Esophagus muscularis mucosa (tissue), 3 donors: ENCODE measurements at regions not wholly inside any gene's neighbourhood (a gene's known extent, or its start where the extent isn't known, plus 50 kb on each side); places are given as distances from the start of the nearest gene placed in this dataset.

ENCODE experiments used
- POLR2A ChIP-seq: fragments of 450-650 bp; IDR thresholded peaks from one replicate; pipeline ENCODE4 v1.6.1; 2017; ENCODE audit warnings: antibody characterized with exemption, moderate library complexity, mild to moderate bottlenecking, low read depth
- TF ChIP-seq, protein P1 (sequence below), 3 experiments: fragments of 200-600 bp in 2 of 3; fragments of 450-650 bp in 1 of 3; sonication (generic) in 2 of 3; IDR thresholded peaks; one replicate each; pipeline ENCODE4 v1.5.1; 2017 to 2019; ENCODE audit warnings: antibody characterized with exemption in 3 of 3, mild to moderate bottlenecking in 2 of 3, moderate library complexity in 1 of 3

DNA sequence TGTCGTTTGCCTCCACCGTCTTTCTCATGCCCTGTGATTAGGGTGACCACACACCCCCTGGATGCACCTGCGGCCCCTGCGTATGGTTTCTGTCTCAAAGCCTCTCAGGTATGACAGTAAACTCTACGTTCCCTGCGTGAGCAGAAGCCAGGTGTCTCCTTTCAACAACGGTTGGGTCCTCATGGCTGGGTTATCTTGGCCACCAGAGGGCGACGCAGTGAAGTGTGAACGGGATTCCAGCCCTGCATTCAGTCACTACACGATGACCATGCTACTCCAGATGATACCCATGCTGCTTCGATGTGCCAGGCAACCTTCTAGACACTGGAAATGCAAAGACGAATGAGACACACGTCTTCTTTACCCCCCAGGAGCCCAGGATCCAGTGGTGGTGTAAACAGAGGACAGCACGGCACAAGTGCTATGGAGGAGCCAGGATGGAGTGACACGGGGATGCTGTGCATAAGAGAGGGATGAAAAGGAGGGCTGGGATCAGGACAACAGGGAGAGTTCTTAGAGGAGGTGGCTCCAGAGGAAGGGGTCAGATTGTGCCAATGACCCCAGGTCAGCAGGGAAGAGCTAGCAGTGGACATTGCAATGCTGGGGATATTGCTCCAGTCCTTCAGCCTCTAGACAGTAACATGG is 228.1 kb upstream of the PFKP start:
- TF ChIP-seq, protein P1, sequence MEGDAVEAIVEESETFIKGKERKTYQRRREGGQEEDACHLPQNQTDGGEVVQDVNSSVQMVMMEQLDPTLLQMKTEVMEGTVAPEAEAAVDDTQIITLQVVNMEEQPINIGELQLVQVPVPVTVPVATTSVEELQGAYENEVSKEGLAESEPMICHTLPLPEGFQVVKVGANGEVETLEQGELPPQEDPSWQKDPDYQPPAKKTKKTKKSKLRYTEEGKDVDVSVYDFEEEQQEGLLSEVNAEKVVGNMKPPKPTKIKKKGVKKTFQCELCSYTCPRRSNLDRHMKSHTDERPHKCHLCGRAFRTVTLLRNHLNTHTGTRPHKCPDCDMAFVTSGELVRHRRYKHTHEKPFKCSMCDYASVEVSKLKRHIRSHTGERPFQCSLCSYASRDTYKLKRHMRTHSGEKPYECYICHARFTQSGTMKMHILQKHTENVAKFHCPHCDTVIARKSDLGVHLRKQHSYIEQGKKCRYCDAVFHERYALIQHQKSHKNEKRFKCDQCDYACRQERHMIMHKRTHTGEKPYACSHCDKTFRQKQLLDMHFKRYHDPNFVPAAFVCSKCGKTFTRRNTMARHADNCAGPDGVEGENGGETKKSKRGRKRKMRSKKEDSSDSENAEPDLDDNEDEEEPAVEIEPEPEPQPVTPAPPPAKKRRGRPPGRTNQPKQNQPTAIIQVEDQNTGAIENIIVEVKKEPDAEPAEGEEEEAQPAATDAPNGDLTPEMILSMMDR (IDR thresholded peaks at IDR 0.05), result peak in 1 of 3 experiments; percentile 51
- no peak for TF ChIP-seq POLR2A
